TTC549 (cell line): ENCODE measurements at regions not wholly inside any gene's neighbourhood (a gene's known extent, or its start where the extent isn't known, plus 50 kb on each side); places are given as distances from the start of the nearest gene placed in this dataset.
"Not testable (repeated sequence)": the region's sequence is repeated elsewhere in the genome, so short reads cannot be mapped to it uniquely, and the experiment has no call there.

Source experiments
- FAIRE-seq: peaks from 2 replicates; lab custom pipeline; 2012; peaks lifted over from hg19 to GRCh38; lab: Jason Lieb, UNC

DNA sequence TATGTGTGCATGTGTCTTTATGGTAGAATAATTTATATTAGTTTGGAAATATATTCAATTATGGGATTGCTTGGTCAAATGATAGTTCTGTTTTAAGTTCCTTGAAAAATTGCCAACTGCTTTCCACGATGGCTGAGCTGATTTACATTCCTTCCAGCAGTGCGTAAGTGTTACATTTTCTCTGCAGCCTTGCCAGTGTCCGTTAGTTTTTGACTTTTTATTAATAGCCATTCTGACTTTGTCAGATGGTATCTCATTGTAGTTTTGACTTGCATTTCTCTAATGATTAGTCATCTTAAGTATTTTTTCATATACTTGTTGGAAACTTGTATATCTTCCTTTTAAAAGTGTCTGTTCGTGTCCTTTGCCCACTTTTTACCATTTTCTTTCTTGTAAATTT is 434.2 kb upstream of the POT1 start:
- no peak for FAIRE-seq

DNA sequence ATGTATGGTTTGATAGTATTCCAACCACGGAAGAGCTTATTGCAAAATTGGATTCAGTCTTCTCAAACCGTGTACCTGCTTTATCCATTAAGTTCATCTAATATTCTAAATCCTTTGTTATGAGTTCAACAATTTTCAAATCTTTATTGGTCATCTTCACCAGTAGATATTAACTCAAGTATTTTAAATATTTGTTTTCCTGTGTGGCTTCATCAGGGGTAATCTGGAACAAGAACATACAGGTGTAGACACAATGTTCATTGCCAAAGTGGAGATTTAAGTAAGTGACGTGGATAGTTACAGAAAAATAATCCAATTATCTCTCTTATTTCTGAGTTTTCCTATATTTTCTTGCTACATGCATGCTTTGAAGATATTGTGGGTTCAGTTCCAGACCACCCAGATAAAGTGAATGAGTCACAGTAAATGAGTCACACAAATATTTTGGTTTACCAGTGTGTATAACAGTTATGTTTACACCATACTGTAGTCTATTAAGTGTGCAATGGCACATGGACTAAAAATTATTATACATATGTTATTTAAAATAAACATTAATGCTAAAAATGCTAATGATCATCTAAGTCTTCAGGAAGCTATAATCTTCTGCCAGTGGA is 429.0 kb upstream of the POT1 start:
- FAIRE-seq = no peak

- FAIRE-seq = no peak
Observed at GRCh38 chr7:125357676-125358455, 428.2 kb upstream of the POT1 start.

DNA sequence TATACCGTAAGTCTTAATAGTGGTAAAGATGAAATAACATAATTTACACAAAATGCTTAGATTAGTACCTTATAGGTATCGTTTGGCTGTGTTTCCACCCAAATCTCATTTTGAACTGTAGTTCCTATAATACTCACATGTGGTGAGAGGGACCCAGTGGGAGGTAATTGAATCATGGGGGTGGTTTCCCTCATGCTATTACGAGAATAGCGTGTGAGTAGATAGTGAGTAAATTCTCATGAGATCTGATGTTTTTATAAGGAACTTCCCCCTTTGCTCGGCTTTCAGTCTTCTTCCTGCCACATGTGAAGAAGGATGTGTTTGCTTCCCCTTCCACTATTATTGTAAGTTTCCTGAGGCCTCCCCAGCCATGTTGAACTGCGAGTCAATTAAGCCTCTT is 426.3 kb upstream of the POT1 start:
- FAIRE-seq = no peak

DNA sequence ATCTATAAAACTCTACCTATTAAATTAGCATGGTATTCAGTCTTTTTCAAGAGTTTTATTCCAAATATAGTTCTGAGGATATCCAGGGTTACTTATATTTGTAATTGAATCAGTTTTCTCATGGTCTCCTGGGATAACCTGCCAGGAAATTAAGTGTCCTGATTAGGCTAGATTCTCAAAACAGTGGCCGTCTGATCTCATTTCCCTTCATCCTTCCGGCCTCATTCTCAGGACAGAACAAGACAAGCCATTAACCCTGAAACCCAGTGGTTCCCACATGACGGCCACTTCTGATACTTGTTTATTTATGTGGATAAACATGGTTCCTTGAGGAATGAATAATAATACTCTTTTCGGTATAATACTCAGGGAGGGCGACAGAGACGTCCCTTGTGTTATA is 417.6 kb upstream of the POT1 start:
- FAIRE-seq = no peak

- no peak for FAIRE-seq
Observed at GRCh38 chr7:125338110-125338509, 408.5 kb upstream of the POT1 start.

- FAIRE-seq = no peak
Observed at GRCh38 chr7:125336326-125336725, 406.7 kb upstream of the POT1 start.

DNA sequence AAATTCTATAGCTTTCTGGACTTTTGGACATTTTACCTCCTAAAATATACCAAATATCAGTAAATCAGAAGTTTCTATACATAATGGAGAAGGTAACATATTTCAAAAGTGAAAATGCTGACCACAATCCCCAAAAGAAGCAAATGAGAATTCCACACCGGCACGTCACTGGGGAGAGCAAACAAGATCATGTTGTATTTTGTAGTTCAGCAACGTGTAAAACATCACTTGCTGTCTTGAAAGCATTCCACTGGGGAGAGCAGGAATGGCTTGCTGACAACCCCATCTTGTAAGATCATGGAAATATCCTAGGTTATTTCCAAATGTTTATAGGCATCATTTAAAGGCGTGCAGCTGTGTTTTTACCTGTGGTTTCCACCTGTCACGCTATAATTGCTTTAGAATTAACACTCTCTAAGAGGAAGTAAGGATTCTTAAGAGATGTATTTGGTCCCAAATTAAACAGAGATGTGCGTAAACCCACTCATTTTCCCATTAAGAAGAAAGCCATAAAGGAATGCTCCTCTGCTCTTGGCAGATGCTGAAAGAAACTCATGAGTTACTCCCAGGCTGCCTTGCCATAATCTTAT is 397.1 kb upstream of the POT1 start:
- no peak for FAIRE-seq

DNA sequence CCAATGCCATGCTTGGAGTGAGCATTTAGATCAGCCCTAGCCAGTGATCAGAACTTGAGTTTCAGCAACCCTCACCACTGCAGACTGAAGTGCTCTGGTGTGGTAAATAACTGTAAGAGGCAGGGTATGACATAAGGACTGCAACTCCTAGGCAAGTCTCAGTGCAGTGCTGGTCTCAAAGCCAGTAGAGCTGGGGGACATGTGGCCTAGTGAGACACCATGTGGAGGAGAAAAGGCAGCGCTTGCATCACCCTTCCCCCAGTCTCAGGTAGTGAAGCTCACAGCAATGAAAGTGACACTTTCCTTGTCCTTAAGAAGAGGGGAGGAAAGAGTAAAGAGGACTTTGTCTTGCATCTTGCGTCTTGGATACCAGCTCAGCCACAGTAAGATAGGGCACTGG is 386.8 kb upstream of the POT1 start:
- FAIRE-seq = no peak

GRCh38 chr7:125299003-125299765 is 369.6 kb upstream of the POT1 start:
- no peak for FAIRE-seq

DNA sequence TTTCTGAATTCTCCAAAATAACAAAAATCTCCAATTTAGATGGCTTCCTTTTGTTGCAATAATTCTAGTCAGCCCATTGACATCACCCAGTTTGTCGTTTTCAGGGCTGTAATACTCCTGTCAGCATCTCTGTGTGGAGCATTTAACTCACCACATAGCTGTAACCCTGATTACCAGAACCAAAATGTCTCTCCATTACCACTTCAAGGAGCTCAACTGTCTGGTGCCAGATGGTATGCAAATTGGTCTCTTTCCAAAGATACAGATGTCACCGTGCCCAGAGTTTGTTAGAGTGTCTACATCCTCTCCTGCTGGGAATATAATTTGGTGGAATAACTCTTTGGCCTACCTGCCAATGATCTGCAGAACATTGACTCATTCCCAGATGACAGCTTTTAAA is 350.3 kb upstream of the POT1 start:
- no peak for FAIRE-seq

DNA sequence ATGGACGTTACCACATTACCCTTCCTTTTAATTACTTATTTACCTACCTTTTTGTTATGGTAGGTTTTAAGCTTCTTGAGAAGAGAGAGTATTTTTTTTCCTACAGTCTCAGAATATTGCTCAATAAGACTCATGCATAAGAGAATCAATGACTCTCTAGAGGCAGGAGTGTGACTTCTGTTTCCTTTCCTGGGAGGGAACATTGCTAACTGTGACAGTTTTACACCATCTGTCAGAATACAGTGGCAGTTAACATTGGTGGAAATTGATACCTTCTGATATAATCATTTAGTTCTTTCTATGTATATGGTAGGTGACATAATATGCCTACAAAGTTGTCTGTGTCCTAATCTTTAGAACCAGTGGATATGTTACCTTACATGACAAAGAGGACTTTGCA is 348.7 kb upstream of the POT1 start:
- no peak for FAIRE-seq

DNA sequence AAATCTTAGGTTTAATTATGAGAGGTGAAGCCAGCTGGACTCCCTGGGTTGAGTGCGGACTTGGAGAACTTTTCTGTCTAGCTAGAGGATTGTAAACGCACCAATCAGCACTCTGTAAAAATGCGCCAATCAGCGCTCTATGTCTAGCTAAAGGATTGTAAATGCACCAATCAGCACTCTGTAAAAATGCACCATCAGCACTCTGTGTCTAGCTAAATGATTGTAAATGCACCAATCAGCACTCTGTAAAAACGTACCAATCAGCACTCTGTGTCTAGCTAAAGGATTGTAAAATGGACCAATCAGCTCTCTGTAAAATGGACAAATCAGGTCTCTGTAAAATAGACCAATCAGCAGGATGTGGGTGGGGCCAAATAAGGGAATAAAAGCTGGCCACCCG is 345.1 kb upstream of the POT1 start:
- not testable (repeated sequence) for FAIRE-seq

- not testable (repeated sequence) for FAIRE-seq
Observed at GRCh38 chr7:125264174-125264856, 334.7 kb upstream of the POT1 start.

GRCh38 chr7:125258876-125259417 is 329.3 kb upstream of the POT1 start:
- FAIRE-seq = not testable (repeated sequence)

DNA sequence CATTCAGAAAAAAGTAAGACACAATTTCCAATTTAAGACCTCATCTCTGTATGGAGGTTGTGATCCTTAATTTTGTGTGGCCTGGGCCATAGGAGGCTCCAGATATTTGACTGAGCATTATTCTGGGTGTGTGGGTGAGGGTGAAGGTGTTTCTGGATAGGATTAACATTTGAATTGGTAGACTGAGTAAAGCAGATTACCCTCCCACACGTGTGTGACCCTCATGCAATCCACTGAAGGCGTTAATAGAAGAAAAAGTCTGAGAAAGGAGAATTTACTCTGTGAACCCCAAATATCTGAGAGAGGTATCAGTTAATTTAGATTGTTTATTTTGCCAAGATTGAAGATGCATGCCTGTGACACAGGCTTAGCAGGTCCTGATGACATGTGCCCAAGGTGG is 328.0 kb upstream of the POT1 start:
- FAIRE-seq = no peak

DNA sequence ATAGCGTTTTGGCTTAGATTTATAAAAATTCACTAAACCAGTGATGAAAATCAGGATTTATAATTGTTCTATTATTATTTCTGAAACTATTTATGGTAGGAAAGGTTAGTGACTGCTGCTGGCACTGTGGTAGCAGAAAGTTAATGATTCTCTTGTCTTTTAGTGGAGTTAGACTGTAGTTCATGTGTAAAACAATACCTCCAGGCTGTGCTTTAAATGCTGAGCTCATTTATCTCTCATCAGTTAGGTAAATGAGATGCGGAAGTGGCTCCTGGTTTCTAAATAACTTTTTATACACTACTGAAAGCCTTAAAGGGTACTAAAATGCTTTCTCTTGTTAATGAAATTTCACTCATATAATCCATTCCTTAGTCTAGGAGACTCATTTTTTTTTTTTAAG is 326.8 kb upstream of the POT1 start:
- FAIRE-seq = no peak

- no peak for FAIRE-seq
Observed at GRCh38 chr7:125255810-125256209, 326.2 kb upstream of the POT1 start.

DNA sequence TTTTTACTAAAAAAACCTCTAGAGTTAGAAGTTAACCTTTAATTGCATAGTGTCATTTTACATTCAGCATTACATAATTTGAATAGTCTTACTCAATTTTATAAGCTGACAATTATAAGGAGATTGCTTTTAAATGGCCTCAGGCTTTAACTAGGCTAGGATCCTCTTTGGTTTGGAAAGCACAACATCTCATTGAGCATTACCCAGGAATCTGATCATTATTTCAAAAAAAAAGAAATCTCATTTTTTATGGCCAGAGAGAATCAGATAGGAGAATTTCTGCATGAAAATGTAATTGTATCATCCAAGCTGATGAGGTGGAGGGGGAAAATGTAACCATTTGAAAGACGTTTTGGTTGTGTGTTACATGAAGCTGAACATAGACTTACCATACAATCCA is 324.9 kb upstream of the POT1 start:
- no peak for FAIRE-seq

DNA sequence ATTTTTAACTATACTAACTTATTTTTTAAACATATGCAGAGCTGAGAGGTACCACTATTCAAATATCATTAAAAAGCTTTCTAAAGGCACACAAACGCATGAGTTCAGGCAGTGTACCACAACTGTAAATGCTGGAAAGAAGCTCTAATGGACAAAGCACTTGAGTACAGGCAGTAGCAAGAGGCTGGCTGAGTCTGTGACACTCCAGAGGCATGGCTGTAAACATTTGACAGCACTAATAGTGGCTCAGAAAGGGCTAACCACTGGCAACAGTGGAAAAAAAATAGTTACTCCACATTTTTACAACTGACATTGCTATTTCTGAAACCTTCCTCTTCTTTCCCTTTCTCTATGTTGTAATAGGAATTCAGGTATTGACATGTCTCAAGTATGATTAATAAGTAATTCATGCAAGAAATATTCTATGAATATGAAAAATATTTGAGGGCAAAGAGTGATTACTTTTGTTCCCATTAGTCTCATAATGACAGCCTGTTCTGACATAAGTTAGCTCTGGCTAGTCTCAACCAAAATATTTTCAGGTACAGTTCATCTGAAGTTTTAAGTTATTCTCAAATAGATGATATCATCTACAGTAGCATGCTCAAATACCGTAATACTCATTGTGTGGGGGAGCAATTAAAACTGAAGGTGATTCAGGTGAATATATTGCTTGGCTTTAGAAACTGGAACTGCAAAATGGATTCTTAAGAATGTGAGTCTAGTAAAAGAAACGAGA is 324.0 kb upstream of the POT1 start:
- no peak for FAIRE-seq

DNA sequence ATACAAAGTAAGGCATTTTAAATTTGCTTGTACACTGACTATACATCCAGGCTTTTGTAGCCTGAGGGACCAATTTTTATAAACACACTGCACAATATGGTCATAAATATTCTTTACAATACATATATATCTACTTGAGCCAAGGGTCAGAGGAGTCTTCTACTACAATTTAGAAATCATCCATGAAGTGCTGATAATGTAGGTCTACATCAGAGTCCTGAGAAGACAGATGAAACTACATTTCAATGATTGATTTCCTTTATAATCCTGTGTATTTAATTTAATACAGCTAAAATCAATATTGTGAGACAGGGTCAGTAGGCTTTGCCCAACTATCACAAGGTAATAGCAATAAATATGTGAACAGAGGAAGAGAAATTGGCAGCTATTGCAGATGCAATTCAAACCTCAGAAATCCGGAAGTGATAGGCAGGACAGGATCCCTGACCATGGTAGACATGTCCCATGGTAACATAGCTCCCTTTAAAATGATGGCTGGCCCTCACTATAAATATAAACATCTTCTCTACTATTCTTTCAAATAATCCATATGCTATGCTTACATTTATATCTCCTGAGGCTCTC is 318.0 kb upstream of the POT1 start:
- FAIRE-seq = no peak
